ENCODE measurements at regions not wholly inside any gene's neighbourhood (a gene's known extent, or its start where the extent isn't known, plus 50 kb on each side); places are given as distances from the start of the nearest gene placed in this dataset.
"Not testable (repeated sequence)": the region's sequence is repeated elsewhere in the genome, so short reads cannot be mapped to it uniquely, and the experiment has no call there.

GRCh38 chr12:46477541-46477940, 105.0 kb upstream of the SLC38A2 start:
- peak overlapping the region; percentile 19 for H3K4me2 ChIP-seq (ENCODE audit: insufficient read depth, low read length)
- H3K4me1 ChIP-seq (ENCODE audit: control insufficient read depth, extremely low read depth, insufficient read depth, low read length): peaks cover 44% of the 10 kb centered on the region
- POLR2A ChIA-PET: interaction anchor here (0.6 kb wide), 1 partner anchor 48 kb away, joined by 4 read pairs; no protein-coding TSS in a partner anchor
- no peaks in the 10 kb centered on the region for H4K20me1 ChIP-seq (replicated peaks; ENCODE audit: control insufficient read depth, extremely low read depth, insufficient read depth, low read length)
- no peaks in the 10 kb centered on the region for H3K36me3 ChIP-seq (ENCODE audit: control insufficient read depth in 2 of 2, extremely low read depth in 1 of 2, insufficient read depth in 2 of 2, low read length in 2 of 2)
- no peak overlapping the region for H3K9ac ChIP-seq (replicated peaks; ENCODE audit: extremely low read depth, insufficient read depth, low read length)
- CTCF ChIA-PET: no interaction called here
- dilution Hi-C loops (cut with MboI; ENCODE audit: extremely low pct_ligation_motif_present, low sequenced_read_pairs) (no loop called here), intact Hi-C loops (cut with micrococcal nuclease) (no loop called here)
- no peak for FAIRE-seq
- no TSS peak for BruUV-seq (replicated peaks)
- no peaks in the 10 kb centered on the region for H3K9me3 ChIP-seq (replicated peaks; ENCODE audit: control insufficient read depth, insufficient read depth, low read length)
- TF ChIP-seq POLR2AphosphoS5 (IDR thresholded peaks at IDR 0.05; ENCODE audit: insufficient read depth, low read depth, low read length): no peak
- TF ChIP-seq EZH2 (IDR thresholded peaks at IDR 0.05; ENCODE audit: borderline replicate concordance, low read depth, low read length, severe bottlenecking): no peak
- no peak overlapping the region for H2AFZ ChIP-seq (ENCODE audit: low read depth, low read length)
- no peaks in the 10 kb centered on the region for H3K9me1 ChIP-seq (replicated peaks; ENCODE audit: control insufficient read depth, extremely low read depth, insufficient read depth, low read length)
- H3K79me2 ChIP-seq (ENCODE audit: control insufficient read depth, insufficient read depth, low read length): no peaks in the 10 kb centered on the region
- H3K27me3 ChIP-seq (ENCODE audit: control insufficient read depth in 2 of 2, insufficient read depth in 2 of 2, low read length in 2 of 2): no peaks in the 10 kb centered on the region
- no peak overlapping the region for H3K4me3 ChIP-seq (replicated peaks in 1 of 3; ENCODE audit: insufficient read depth in 1 of 3, low read depth in 1 of 3, low read length in 3 of 3)
- DNase-seq (ENCODE audit: low read depth, low spot score): no peak
- no peak overlapping the region for H3K27ac ChIP-seq (ENCODE audit: insufficient read depth, low read depth, low read length)

DNA sequence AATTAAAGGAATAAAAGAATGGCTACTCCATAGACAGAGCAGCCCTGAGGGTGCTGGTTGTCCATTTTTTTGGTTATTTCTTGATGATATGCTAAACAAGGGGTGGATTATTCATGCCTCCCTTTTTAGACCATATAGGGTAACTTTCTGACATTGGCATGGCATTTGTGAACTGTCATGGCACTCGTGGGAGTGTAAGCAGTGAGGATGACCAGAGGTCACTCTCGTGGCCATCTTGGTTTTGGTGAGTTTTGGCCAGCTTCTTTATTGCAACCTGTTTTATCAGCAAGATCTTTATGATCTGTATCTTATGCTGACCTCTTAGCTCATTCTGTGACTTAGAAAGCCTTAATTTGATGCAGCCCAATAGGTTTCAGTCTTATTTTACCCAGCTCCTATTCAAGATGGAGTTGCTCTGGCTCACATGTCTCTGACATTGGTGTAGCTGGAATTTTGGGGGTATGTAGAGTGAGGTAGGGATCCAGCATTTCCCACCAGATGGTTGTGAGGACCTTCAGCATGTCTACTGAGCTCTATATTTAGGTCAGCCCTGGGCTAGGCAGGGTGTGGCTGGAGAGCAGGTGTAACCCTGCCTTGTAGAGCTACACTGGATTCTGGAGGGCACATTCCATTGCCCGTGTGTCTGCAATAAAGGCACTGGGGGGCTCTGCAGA, 103.5 kb upstream of the SLC38A2 start:
- ChIA-PET CTCF (interaction anchor here (1.1 to 1.9 kb wide), 2 partner anchors 17 to 185 kb away, joined by 3 to 5 read pairs; no protein-coding TSS in a partner anchor), POLR2A (no interaction called here)
- Histone ChIP-seq H3K9me1 (replicated peaks; ENCODE audit: control insufficient read depth, extremely low read depth, insufficient read depth, low read length) (no peaks in the 10 kb centered on the region), H3K27ac (ENCODE audit: insufficient read depth, low read depth, low read length) (no peak overlapping the region), H3K9ac (replicated peaks; ENCODE audit: extremely low read depth, insufficient read depth, low read length) (no peak overlapping the region), H3K4me2 (ENCODE audit: insufficient read depth, low read length) (no peak overlapping the region), H3K9me3 (replicated peaks; ENCODE audit: control insufficient read depth, insufficient read depth, low read length) (no peaks in the 10 kb centered on the region), H2AFZ (ENCODE audit: low read depth, low read length) (no peak overlapping the region), H4K20me1 (replicated peaks; ENCODE audit: control insufficient read depth, extremely low read depth, insufficient read depth, low read length) (no peaks in the 10 kb centered on the region), H3K4me3 (replicated peaks in 1 of 3; ENCODE audit: insufficient read depth in 1 of 3, low read depth in 1 of 3, low read length in 3 of 3) (no peak overlapping the region), H3K79me2 (ENCODE audit: control insufficient read depth, insufficient read depth, low read length) (no peaks in the 10 kb centered on the region), H3K36me3 (ENCODE audit: control insufficient read depth in 2 of 2, extremely low read depth in 1 of 2, insufficient read depth in 2 of 2, low read length in 2 of 2) (no peaks in the 10 kb centered on the region), H3K4me1 (ENCODE audit: control insufficient read depth, extremely low read depth, insufficient read depth, low read length) (peaks cover 56% of the 10 kb centered on the region), H3K27me3 (ENCODE audit: control insufficient read depth in 2 of 2, insufficient read depth in 2 of 2, low read length in 2 of 2) (no peaks in the 10 kb centered on the region)
- intact Hi-C loops (cut with micrococcal nuclease) (no loop called here), dilution Hi-C loops (cut with MboI; ENCODE audit: extremely low pct_ligation_motif_present, low sequenced_read_pairs) (no loop called here)
- TF ChIP-seq POLR2AphosphoS5 (IDR thresholded peaks at IDR 0.05; ENCODE audit: insufficient read depth, low read depth, low read length): no peak
- TF ChIP-seq GATA2 (IDR thresholded peaks at IDR 0.05; ENCODE audit: insufficient read depth, insufficient read length, low read depth, low read length): no peak
- no peak for TF ChIP-seq JUN (IDR thresholded peaks at IDR 0.05; ENCODE audit: borderline replicate concordance, insufficient read depth, insufficient read length, low read depth)
- TF ChIP-seq FOS (IDR thresholded peaks at IDR 0.05; ENCODE audit: borderline replicate concordance, insufficient read depth, low read length): no peak
- no peak for TF ChIP-seq MAX (IDR thresholded peaks at IDR 0.05; ENCODE audit: insufficient read depth, insufficient read length)
- FAIRE-seq: no peak
- DNase-seq (ENCODE audit: low read depth, low spot score): no peak
- no TSS peak for BruUV-seq (replicated peaks)

GRCh38 chr12:46474385-46474784, 101.8 kb upstream of the SLC38A2 start:
- H3K9me3 ChIP-seq (replicated peaks; ENCODE audit: control insufficient read depth, insufficient read depth, low read length); FAIRE-seq; intact Hi-C loops (cut with micrococcal nuclease): not testable (repeated sequence)

More at GRCh38 chr12:46474385-46474784, 101.8 kb upstream of the SLC38A2 start:
- H3K79me2 ChIP-seq (ENCODE audit: control insufficient read depth, insufficient read depth, low read length); H3K27me3 ChIP-seq (ENCODE audit: control insufficient read depth in 2 of 2, insufficient read depth in 2 of 2, low read length in 2 of 2); DNase-seq (ENCODE audit: low read depth, low spot score); H3K36me3 ChIP-seq (ENCODE audit: control insufficient read depth in 2 of 2, extremely low read depth in 1 of 2, insufficient read depth in 2 of 2, low read length in 2 of 2); dilution Hi-C loops (cut with MboI; ENCODE audit: extremely low pct_ligation_motif_present, low sequenced_read_pairs); H3K4me3 ChIP-seq (replicated peaks in 1 of 3; ENCODE audit: insufficient read depth in 1 of 3, low read depth in 1 of 3, low read length in 3 of 3); H4K20me1 ChIP-seq (replicated peaks; ENCODE audit: control insufficient read depth, extremely low read depth, insufficient read depth, low read length); H2AFZ ChIP-seq (ENCODE audit: low read depth, low read length); H3K9me1 ChIP-seq (replicated peaks; ENCODE audit: control insufficient read depth, extremely low read depth, insufficient read depth, low read length); BruUV-seq (replicated peaks); H3K4me2 ChIP-seq (ENCODE audit: insufficient read depth, low read length): not testable (repeated sequence)
- peak overlapping the region; percentile 91 for H3K9ac ChIP-seq (replicated peaks; ENCODE audit: extremely low read depth, insufficient read depth, low read length)
- ChIA-PET CTCF (interaction anchor here (0.9 to 1.6 kb wide), 8 partner anchors 10 to 187 kb away, joined by 3 to 13 read pairs (median 4); no protein-coding TSS in a partner anchor), POLR2A (interaction anchor here (1.5 kb wide), 1 partner anchor 43 kb away, joined by 8 read pairs; no protein-coding TSS in a partner anchor)
- H3K27ac ChIP-seq (ENCODE audit: insufficient read depth, low read depth, low read length): peak overlapping the region; percentile 94
- peaks cover 54% of the 10 kb centered on the region for H3K4me1 ChIP-seq (ENCODE audit: control insufficient read depth, extremely low read depth, insufficient read depth, low read length)

Data from endothelial cell of umbilical vein (primary cell).